SK-N-SH treated with all-trans-retinoic acid at 6 μM for 48 hours (cell line): ENCODE measurements at regions not wholly inside any gene's neighbourhood (a gene's known extent, or its start where the extent isn't known, plus 50 kb on each side); places are given as distances from the start of the nearest gene placed in this dataset.

Experiments
- ARNTL ChIP-seq: fragments of 450-650 bp; formaldehyde crosslinking; IDR thresholded peaks from 2 replicates; pipeline ENCODE4 v1.5.0; 2020; ENCODE audit warnings: low read depth, mild to moderate bottlenecking, moderate library complexity, borderline replicate concordance
- GLIS3 ChIP-seq: fragments of 250-450 bp; sonication (Bioruptor Pico); IDR thresholded peaks from 2 replicates; pipeline ENCODE4 v1.5.0; 2020; ENCODE audit warnings: mild to moderate bottlenecking, moderate library complexity
- ISL1 ChIP-seq: fragments of 250-450 bp; sonication (Bioruptor Pico); IDR thresholded peaks from 2 replicates; pipeline ENCODE4 v2.1.2; 2022; ENCODE audit warnings: mild to moderate bottlenecking, moderate library complexity
- PATZ1 ChIP-seq: fragments of 250-450 bp; sonication (Bioruptor Pico); IDR thresholded peaks from 2 replicates; pipeline ENCODE4 v1.8.0; 2020; ENCODE audit warnings: mild to moderate bottlenecking, moderate library complexity, borderline replicate concordance
- RARB ChIP-seq: fragments of 250-450 bp; sonication (Bioruptor Pico); IDR thresholded peaks from 2 replicates; pipeline ENCODE4 v1.8.0; 2021; ENCODE audit warnings: mild to moderate bottlenecking, moderate library complexity
- ZC3H10 ChIP-seq: fragments of 250-450 bp; sonication (Bioruptor Pico); IDR thresholded peaks from 2 replicates; pipeline ENCODE4 v1.5.1; 2021; ENCODE audit warnings: mild to moderate bottlenecking, moderate library complexity
- ZFP30 ChIP-seq: fragments of 450-650 bp; formaldehyde crosslinking; IDR thresholded peaks from 2 replicates; pipeline ENCODE4 v1.5.0; 2022; ENCODE audit warnings: mild to moderate bottlenecking, moderate library complexity
- TF ChIP-seq, protein P1 (sequence below): fragments of 250-450 bp; sonication (Bioruptor Pico); IDR thresholded peaks from 2 replicates; pipeline ENCODE4 v1.5.1; 2021; ENCODE audit warnings: mild to moderate bottlenecking, moderate library complexity
- TF ChIP-seq, protein P2 (sequence below): fragments of 250-450 bp; sonication (Bioruptor Pico); IDR thresholded peaks from 2 replicates; pipeline ENCODE4 v1.5.1; 2020; ENCODE audit warnings: low read depth, mild to moderate bottlenecking, moderate library complexity

DNA sequence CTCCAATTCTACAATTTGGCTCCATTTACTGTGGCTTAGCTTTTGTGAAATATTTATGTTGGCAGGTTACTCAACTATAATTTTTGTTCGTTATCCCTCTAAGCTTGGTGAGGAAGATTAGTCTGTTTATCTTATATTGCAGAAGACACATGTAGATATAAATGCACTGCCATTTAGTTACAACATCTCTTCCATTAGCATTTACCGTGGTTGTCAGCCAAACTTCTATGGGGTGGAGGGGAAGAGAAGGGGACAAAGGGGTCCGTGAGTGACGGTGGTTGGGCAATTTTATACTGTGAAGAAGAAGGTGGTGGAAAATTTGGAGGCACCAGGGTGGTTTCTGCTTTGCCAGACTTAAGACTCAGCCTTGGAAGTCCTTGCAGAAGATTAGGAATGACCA, 117.6 kb upstream of the CXCR4 start:
- no peak for TF ChIP-seq RARB (CRISPR knock-in tag)
- TF ChIP-seq, protein P1, sequence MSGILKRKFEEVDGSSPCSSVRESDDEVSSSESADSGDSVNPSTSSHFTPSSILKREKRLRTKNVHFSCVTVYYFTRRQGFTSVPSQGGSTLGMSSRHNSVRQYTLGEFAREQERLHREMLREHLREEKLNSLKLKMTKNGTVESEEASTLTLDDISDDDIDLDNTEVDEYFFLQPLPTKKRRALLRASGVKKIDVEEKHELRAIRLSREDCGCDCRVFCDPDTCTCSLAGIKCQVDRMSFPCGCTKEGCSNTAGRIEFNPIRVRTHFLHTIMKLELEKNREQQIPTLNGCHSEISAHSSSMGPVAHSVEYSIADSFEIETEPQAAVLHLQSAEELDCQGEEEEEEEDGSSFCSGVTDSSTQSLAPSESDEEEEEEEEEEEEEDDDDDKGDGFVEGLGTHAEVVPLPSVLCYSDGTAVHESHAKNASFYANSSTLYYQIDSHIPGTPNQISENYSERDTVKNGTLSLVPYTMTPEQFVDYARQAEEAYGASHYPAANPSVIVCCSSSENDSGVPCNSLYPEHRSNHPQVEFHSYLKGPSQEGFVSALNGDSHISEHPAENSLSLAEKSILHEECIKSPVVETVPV (CRISPR knock-in tag) = no peak
- TF ChIP-seq ISL1 = no peak
- no peak for TF ChIP-seq GLIS3 (CRISPR knock-in tag)
- no peak for TF ChIP-seq ZFP30 (CRISPR knock-in tag)
- TF ChIP-seq, protein P2, sequence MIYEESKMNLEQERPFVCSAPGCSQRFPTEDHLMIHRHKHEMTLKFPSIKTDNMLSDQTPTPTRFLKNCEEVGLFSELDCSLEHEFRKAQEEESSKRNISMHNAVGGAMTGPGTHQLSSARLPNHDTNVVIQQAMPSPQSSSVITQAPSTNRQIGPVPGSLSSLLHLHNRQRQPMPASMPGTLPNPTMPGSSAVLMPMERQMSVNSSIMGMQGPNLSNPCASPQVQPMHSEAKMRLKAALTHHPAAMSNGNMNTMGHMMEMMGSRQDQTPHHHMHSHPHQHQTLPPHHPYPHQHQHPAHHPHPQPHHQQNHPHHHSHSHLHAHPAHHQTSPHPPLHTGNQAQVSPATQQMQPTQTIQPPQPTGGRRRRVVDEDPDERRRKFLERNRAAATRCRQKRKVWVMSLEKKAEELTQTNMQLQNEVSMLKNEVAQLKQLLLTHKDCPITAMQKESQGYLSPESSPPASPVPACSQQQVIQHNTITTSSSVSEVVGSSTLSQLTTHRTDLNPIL (CRISPR knock-in tag) = no peak
- no peak for TF ChIP-seq PATZ1
- TF ChIP-seq ZC3H10 = no peak
- no peak for TF ChIP-seq ARNTL (CRISPR knock-in tag)
